Liver (tissue), 2 donors: ENCODE measurements at regions not wholly inside any gene's neighbourhood (a gene's known extent, or its start where the extent isn't known, plus 50 kb on each side); places are given as distances from the start of the nearest gene placed in this dataset.

ENCODE experiments used
- CTCF ChIP-seq: fragments of 150-350 bp; IDR thresholded peaks from 2 replicates; pipeline ENCODE4 v1.5.1; 2017; ENCODE audit warnings: improper control_type of control experiment, low read depth, low read length; ENCODE audit not compliant: missing input control
- YY1 ChIP-seq: IDR thresholded peaks from 2 replicates; pipeline ENCODE4 v1.6.1; 2016; ENCODE audit warnings: antibody characterized with exemption, mild to moderate bottlenecking
- donor health status: healthy.

- TF ChIP-seq CTCF = no peak
- no peak for TF ChIP-seq YY1
Observed at GRCh38 chr9:26358836-26359235, 533.8 kb downstream of the CAAP1 start.
